Suprapubic skin (tissue), 4 donors: ENCODE measurements at regions not wholly inside any gene's neighbourhood (a gene's known extent, or its start where the extent isn't known, plus 50 kb on each side); places are given as distances from the start of the nearest gene placed in this dataset.

ENCODE experiments used
- EP300 ChIP-seq: sonication (generic); formaldehyde crosslinking; IDR thresholded peaks from one replicate; pipeline ENCODE4 v1.6.1; 2017; ENCODE audit warnings: antibody characterized with exemption
- POLR2AphosphoS5 ChIP-seq, 3 donors: sonication (generic); formaldehyde crosslinking; IDR thresholded peaks; one replicate each; pipeline ENCODE4 v1.6.1; 2017; ENCODE audit warnings: antibody characterized with exemption in 3 of 3
- TF ChIP-seq, protein P1 (sequence below), 2 donors: fragments of 200-600 bp in 1 of 2; fragments of 450-650 bp in 1 of 2; sonication (generic) in 1 of 2; IDR thresholded peaks; one replicate each; pipeline ENCODE4 v1.5.1; 2016 to 2019; ENCODE audit warnings: antibody characterized with exemption in 2 of 2, mild to moderate bottlenecking in 1 of 2, moderate library complexity in 1 of 2

DNA sequence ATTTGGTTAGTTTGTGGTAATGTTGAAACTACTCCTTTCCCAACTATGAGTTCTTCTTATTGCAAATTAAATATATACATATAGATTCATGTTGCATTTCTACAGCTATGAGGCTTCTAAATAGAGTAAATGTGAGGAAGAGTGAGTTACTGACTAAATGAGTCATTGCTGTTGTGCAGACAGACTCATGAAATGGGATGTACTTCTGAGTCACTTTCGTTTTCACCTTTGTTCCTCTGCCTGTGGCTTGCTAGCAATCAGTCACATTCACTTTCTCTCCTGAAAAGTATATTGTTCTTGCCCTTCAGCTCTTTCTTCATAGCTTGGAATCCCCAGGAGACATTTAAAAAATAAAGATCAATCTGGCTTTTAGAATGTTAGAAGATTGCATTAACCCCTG is 295.5 kb upstream of the SMC2 start:
- TF ChIP-seq EP300 (no peak), POLR2AphosphoS5 (IDR thresholded peaks at IDR 0.05) (no peak)
- TF ChIP-seq, protein P1, sequence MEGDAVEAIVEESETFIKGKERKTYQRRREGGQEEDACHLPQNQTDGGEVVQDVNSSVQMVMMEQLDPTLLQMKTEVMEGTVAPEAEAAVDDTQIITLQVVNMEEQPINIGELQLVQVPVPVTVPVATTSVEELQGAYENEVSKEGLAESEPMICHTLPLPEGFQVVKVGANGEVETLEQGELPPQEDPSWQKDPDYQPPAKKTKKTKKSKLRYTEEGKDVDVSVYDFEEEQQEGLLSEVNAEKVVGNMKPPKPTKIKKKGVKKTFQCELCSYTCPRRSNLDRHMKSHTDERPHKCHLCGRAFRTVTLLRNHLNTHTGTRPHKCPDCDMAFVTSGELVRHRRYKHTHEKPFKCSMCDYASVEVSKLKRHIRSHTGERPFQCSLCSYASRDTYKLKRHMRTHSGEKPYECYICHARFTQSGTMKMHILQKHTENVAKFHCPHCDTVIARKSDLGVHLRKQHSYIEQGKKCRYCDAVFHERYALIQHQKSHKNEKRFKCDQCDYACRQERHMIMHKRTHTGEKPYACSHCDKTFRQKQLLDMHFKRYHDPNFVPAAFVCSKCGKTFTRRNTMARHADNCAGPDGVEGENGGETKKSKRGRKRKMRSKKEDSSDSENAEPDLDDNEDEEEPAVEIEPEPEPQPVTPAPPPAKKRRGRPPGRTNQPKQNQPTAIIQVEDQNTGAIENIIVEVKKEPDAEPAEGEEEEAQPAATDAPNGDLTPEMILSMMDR (IDR thresholded peaks at IDR 0.05): no peak
